HG03095 (cell line): ENCODE measurements at regions not wholly inside any gene's neighbourhood (a gene's known extent, or its start where the extent isn't known, plus 50 kb on each side); places are given as distances from the start of the nearest gene placed in this dataset.
"Not testable (repeated sequence)": the region's sequence is repeated elsewhere in the genome, so short reads cannot be mapped to it uniquely, and the experiment has no call there.

Experiments
- ATAC-seq: cut with Tn5 transposase; IDR thresholded peaks from one replicate; pipeline ENCODE4 v1.9.1; 2021; ENCODE audit warnings: moderate library complexity; ENCODE audit not compliant: unreplicated experiment

DNA sequence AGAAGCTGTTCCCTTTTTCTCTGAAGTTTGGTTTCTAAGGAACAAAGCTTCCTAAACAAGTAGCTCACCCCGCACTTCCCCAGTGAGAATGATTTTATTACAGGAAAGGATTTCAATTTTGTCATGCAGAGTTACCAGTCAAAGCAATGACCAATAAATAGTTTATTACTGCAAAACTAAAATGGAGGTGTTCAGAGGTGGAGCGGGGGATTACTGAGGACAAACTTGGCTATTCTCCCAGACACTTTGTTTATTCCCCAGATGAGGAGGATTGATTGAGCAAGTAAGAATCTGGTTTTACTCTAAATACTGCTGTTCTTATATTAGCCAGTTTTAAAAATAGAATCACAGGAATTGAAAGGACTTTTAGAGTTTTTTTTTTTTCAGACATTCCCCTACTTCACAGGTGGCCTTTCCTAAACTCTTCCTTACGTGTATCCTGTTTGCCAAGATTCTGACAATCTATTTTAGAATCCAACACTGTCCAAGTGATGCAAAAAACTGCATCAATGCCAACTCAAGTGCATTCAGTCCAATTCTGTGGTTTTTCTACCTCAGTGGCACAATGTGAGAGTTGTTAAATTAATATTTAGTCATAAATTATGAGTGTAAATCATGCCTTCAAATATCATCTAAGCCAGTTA, 136.1 kb downstream of the TNFSF18 start:
- no peak for ATAC-seq

DNA sequence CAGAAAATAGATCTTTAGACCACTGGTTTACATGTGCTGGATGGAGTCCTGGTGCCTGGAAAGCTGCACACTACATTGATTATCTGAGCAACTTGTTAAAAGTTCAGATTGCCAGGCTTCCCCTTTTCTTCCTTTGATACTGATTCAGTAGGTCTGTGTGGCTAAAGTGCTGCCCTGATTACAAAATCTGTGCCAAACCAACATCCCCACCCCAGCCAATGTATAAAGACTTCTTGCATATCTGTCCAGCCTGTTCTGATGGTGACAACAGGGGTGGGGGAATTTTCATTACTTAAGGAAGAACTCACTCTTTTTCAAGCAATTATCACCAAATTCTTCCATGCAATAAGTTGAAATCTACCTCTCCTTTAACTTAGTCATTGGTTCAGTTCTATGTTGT, 135.5 kb downstream of the TNFSF18 start:
- ATAC-seq: no peak

DNA sequence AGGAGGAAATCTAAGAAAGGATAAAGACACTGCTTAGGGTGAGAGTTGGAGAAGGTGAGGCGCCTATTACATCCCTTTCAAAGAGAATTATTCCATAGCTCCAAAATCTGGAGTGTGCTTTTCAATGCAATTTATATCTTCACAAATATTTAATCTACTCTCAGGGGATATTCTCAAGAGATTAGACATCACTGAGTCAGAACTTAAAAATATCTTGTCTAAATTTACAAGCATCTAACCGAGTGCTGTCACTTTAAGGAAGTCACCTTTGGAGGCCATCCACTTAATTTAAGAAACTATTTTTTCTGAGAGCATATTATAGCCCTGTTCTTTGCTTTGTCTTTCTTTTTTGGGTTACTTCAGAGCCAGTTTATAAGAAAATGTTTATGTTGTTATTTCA, 134.6 kb downstream of the TNFSF18 start:
- no peak for ATAC-seq

DNA sequence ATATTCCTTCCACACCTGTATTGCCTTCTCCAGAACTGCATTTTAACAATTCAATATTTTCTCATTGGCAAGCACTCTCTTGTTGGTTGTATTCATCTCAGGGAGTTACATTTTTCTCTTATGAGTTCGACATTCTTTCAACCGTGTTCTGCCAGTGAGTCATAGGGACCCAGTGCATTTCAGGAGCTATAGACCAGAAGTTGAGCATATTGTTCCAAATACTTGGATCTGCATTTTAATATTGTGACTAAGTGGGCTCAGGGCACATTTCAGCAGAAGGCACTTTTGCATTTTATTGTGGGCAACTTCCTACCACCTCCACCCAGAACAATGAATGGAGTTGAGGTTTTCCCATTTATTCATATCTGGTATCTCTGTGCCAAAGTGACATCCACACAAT, 132.8 kb downstream of the TNFSF18 start:
- no peak for ATAC-seq

DNA sequence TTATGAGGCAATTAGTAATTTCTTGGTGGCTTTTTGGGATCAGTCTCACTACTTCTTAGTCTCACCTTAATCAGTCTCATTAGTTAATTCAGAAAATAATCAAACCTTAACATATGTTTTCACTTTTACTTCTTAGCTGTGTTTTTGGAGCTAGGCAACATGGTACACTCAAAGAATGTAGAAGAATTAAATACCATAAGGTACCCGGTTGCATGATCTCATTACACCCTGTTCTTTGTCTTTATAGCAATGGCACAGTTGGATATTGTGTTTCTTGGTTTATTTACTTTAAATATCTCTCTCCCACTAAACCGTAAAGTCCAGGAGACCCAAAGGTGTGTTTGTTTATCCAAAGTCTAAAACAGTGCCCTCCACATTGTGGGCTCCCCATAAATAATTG, 132.3 kb downstream of the TNFSF18 start:
- ATAC-seq: no peak

DNA sequence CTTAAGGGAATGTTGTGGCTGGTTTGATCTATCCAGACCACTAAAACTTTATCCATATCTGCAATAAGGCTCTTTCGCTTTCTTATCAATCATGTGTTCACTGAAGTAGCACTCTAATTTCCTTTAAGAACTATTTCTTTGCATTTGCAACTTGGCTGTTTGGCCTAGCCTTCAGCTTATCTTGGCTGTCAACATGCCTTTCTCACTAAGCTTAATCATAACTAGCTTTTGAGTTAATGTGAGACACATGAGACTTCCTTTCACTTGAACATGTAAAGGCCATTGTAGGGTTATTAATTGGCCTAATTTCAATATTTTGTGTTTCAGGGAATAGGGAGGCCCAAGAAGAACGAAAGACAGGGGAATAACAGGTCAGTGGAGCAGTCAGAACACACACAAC, 124.7 kb downstream of the TNFSF18 start:
- ATAC-seq: no peak

DNA sequence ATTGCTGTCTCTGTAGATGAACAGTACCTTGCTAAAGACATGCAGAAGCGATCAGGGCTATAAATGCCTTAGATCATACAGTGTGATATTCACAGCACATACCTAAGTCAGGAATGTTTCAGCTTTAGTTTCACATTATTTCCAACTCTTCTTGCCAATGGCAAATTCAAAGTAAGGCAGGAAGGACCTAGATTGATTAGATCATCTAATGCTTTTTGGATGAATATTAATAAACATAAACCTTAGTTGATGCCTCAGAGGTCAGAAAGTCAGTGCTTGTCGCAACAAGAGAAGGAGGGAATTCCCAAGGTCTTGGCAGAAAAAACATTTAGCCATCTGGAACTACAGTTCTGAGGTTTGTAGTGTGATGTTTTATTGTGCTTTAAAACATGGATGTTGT, 122.3 kb downstream of the TNFSF18 start:
- ATAC-seq: no peak

DNA sequence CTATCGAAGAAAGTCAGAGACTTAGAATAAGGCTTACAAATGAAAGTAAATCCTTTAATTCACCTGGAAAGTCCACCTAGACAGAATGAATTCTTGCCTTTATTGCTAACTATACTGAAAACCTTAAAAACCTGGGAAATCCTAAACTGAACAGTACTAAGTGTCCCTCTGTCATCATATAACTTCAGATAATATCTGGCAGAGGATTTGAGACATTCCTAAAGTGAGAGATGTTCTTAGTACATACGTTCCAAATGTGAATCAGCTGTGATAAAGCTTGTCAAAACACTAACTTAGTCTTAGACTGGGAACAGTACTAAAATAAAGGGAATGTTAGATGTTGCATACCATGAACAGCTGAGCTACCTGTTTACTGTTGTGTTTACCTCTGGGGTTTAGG, 121.7 kb downstream of the TNFSF18 start:
- ATAC-seq: no peak

DNA sequence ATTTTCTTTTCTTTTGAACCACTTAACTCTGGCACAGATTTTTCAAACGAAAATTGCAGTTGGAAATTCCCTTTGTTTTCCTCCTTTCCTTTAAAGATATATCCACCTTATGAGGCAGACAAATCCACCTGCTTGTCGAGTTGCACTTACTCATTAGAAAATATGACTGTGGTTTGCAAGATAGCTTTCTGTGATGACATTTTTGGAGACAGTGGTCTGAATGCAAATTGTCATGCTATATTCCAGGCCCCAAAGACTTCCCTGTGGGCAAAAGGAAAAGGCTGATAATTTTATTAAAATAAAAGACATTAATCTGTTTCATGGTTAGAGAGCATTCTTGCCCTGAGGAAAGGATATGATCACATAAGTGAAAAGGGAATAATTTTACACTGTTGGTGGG, 120.6 kb downstream of the TNFSF18 start:
- no peak for ATAC-seq

DNA sequence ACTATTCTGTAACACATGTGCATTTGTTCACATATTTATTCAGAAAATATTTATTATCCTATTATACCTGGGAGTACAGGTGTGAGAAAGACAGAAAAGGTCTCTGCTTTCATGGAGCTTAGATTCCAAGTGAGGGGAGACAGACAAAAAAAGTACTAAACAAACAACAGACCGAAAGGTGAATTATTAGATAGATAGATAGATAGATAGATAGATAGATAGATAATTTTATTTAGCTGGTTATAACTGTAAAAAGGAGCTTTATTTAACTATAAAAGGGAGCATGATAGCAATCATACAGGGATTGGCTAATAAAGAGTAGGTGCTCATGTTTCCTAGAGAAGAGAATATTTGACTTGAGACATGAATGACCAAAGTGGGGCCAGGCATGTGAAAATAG, 119.4 kb downstream of the TNFSF18 start:
- no peak for ATAC-seq

DNA sequence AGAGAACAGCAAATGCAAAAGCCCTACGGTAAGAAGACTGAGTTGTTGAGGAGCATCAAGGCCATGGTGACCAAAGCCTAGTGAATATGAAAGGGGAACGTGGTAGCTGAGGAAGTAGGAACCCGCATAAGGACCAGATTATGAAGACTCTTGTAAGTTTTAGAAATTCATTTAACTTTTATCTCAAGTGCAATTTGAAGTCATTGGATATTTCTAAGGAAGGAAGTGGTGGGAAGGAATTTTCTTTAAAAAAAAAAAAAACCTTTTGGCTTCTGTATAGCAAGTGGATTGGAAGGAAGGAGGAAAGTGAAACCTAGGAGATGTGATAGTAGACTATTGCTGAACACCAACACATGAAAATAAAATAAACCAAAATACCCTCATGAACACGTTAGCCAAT, 119.0 kb downstream of the TNFSF18 start:
- no peak for ATAC-seq

DNA sequence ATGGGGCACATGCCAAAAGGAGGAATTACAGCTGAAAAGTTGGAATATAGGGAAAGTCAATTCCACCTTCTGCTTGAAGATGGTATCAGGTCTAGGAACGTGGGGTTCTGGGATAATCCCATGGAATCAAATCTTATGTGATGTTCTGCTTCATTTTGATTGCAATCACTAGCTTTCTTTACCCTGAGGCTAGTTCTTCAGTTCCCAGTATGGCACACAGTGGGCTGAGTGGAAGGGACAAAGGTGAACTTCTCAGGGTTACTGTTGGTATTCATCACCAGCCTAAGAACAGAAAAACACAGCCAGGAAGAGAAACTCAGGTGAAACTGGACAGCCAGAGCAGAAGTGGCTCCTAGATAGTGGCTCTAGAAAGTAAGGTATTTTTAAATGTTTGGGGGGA, 117.8 kb downstream of the TNFSF18 start:
- ATAC-seq: no peak

DNA sequence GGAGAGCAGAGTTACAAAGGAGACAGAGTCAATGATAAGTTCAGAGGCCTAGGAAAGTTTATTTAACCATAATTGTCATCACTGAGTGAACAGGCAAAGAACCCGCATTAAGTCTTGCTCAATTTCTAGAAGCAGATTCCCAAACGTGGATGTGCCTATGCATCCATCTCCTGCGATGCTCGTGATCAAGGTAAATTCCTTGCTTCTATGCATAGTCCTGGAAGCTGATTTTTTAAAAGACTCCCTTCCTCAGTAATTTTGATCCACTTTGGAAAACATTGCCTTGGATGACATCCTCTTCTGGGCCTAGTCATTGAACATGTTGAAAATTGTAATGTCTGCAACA, 116.4 kb downstream of the TNFSF18 start:
- ATAC-seq: no peak

DNA sequence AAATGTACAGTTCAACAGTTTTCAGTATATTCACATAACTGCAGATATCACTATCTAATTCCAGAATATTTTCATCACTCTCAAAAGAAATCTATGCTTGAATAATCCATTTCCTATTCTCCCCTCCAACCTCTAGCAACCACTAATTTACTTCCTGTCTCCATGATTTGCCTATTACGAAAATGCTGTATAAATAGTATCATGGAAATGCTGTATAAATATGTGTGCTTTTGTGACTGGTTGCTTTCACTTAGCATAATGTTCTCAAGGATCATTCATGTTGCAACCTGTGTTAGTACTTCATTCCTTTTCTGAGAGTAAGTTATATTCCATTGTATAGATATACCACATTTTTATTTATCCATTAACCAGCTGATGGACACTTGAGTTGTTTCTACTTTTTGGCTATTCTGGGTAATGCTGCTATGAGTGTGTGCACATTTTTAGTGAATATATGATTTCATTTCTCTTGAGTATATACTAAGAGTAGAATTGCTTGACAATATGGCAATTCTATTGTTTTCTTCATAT, 115.6 kb downstream of the TNFSF18 start:
- no peak for ATAC-seq

DNA sequence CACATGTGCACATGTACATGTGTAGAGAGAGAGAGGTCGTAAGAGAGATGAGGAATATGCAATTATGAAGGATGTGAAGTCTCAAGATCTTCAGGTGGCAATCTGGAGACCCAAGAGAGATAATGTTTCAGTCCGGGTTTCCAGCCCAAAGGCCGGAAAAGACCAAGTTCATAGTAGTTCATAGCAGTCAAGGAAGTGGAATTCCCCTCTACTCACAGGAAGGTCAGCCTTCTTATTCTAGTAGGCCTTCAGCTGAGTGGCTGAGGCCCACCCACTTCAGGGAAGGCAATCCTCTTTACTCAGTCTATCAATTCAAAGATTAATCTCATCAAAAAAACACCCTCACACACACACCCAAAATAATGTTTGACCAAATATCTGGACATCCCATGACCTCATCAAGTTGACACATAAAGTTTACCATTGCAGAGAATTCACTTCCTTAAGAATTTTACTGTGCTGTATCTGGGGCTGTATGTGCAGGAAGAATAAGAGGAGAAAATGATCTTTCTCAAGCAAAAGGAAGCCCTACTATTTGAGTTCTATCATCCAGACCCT, 114.6 kb downstream of the TNFSF18 start:
- no peak for ATAC-seq

DNA sequence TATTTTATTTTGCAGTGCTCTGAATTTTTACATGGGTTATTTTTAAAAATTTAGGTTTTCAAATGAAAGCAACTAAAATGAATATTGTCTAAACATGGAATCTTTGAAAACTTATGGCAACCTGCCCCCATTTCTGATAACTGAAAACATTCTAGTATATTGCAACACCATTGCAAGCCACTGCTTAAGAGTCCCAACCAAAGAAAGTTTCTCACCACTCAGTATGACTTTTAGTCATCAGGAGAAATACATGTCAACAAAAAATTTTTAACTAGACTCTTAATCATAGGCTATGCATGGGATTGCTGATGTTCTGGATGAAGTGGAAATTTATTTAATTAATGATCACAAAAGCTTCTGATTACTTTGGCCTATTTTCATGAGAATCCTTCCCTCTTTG, 112.1 kb downstream of the TNFSF18 start:
- no peak for ATAC-seq

DNA sequence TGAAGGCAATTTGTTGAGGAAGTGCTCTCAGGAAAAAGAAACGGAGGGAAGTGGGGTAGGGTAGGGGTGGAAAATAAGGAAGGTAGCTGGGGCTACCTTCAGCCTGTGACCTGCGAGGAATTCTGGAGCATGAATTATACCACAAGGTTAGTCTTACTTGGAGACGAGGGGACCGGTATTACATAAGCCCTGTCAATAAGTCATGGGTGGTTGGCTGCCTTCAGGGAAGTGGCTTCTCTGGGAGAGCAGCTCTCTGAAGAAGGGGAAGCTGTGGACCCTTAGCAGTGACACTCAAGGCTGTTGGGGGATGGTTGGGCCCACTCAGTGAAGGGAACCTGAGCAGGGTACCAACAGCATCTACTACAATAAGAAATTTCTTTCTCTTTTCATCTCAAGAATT, 111.3 kb downstream of the TNFSF18 start:
- ATAC-seq: no peak

DNA sequence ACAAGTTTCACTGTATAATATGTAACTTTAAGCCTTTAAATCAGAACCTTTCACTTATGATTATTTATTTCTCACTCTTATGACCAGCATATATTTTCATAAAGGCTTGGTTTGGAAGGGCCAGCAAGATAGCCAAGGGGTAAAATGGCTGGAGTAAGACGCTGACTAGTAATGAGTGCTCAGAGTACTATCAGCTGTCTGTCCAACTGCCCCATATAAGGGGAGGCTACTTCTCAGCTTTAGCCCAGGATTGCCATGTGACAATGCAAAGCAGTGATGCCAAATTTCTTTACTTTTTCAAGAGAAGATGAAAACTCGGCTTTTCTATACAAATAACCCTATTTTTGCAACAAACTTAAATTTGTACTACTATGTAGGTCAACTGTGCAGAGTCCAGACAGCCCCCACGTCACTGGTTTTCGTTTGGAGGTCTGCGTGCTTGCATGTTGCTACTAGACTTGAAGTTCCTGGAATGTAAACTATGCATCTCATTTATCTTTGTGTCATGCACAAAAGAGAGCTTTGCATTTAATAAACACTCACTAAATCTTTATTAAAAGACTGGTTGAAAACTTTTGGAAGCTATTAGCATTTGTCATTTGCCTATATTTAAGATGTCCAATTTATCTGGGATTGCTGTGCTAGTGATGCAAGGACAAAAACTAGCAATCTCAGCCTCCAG, 110.4 kb downstream of the TNFSF18 start:
- no peak for ATAC-seq

DNA sequence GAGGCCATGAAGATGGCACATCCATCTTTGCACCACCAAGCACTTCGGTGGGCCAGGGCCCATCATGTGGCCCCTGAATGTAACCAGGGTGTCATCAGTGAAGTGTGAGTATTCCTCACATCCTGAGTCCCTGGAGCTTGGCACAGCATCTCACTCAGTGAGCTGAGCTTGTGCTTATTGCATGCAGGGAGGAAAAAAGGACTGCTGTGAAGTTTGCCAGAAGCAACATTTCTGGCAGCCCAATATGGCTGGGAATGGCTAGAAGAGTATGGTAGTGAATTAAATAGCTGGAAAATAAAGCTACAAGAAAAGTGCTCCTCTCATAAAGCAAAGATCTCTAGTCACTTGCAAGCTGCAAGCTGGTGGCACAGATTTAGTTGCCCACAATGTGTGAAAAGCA, 109.3 kb downstream of the TNFSF18 start:
- no peak for ATAC-seq

DNA sequence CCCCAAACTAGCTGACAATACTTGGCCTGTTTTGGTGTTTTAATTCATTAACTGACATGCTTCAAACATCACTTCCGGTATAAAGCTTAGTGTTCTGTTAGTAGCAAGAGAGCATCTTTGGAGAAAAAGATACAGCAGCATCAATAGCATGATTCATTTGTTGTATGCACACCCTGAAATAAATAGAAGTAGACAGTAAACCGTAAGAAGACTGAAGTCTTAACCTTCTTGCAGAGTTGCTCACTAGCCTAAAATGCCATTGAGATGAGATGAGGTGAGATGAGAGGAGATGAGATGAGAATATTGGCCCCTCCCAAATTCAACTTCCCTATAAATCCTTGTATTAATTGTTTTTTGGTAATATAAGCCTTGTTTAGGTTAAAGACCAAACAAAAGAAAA, 108.8 kb downstream of the TNFSF18 start:
- no peak for ATAC-seq

DNA sequence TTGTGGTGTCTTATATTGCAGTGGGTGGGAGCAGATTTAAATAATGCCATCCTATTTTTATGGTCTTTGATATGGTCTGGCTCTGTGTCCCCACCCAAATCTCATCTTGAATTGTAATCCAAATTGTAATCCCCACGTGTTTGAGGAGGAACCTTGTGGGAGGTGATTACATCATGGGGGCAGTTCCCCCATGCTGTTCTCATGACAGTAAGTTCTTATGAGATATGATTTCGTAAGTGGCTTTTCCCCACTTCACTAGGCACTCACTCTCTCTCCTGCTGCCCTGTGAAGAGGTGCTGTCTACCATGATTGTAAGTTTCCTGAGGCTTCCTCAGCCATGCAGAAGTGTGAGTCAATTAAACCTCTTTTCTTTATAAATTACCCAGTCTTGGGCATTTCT, 107.6 kb downstream of the TNFSF18 start:
- not testable (repeated sequence) for ATAC-seq

DNA sequence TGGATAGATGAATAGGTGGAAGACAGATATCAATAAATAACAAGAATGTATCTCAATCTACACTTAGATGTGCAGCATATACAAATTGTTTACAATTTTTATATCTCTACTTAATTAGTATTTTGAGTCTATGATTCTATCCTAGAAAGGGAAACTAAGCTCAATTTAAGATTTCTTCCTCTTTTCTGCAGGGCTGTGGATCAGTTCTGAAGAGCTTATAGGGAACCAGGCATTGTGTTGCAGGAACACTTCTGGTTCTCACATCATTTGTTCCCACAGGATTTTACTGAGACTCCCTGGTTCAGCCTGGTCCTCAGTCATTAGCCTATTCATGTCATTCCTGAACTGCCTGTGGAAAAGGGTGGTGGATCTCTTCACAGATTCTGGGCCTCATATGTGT, 105.8 kb downstream of the TNFSF18 start:
- no peak for ATAC-seq
